ENCODE measurements at regions not wholly inside any gene's neighbourhood (a gene's known extent, or its start where the extent isn't known, plus 50 kb on each side); places are given as distances from the start of the nearest gene placed in this dataset.

- no peak for DNase-seq (ENCODE audit: low read depth in 2 of 2)
Measured at GRCh38 chr13:105365021-105365550, 1170.4 kb downstream of the EFNB2 start.

- DNase-seq (ENCODE audit: low read depth in 2 of 2): no peak
Measured at GRCh38 chr13:105364191-105364590, 1171.3 kb downstream of the EFNB2 start.

GRCh38 chr13:105363261-105364190 lies 1171.9 kb downstream of the EFNB2 start:
- DNase-seq (ENCODE audit: low read depth in 2 of 2): no peak

GRCh38 chr13:105353654-105354053 lies 1181.8 kb downstream of the EFNB2 start:
- no peak for DNase-seq (ENCODE audit: low read depth in 2 of 2)

GRCh38 chr13:105349082-105349723 lies 1186.3 kb downstream of the EFNB2 start:
- DNase-seq (ENCODE audit: low read depth in 2 of 2): no peak

- no peak for DNase-seq (ENCODE audit: low read depth in 2 of 2)
Measured at GRCh38 chr13:105346141-105346775, 1189.2 kb downstream of the EFNB2 start.

- no peak for DNase-seq (ENCODE audit: low read depth in 2 of 2)
Measured at GRCh38 chr13:105345730-105346129, 1189.7 kb downstream of the EFNB2 start.

- DNase-seq (ENCODE audit: low read depth in 2 of 2): no peak
Measured at GRCh38 chr13:105345131-105345530, 1190.3 kb downstream of the EFNB2 start.

- no peak for DNase-seq (ENCODE audit: low read depth in 2 of 2)
Measured at GRCh38 chr13:105343134-105343806, 1192.2 kb downstream of the EFNB2 start.

- no peak for DNase-seq (ENCODE audit: low read depth in 2 of 2)
Measured at GRCh38 chr13:105342281-105342820, 1193.1 kb downstream of the EFNB2 start.

GRCh38 chr13:105341758-105342157 lies 1193.7 kb downstream of the EFNB2 start:
- no peak for DNase-seq (ENCODE audit: low read depth in 2 of 2)

GRCh38 chr13:105341256-105341655 lies 1194.2 kb downstream of the EFNB2 start:
- no peak for DNase-seq (ENCODE audit: low read depth in 2 of 2)

GRCh38 chr13:105340061-105340606 lies 1195.3 kb downstream of the EFNB2 start:
- DNase-seq (ENCODE audit: low read depth in 2 of 2): no peak

GRCh38 chr13:105338773-105339172 lies 1196.7 kb downstream of the EFNB2 start:
- DNase-seq (ENCODE audit: low read depth in 2 of 2): no peak

- DNase-seq (ENCODE audit: low read depth in 2 of 2): no peak
Measured at GRCh38 chr13:105338006-105338405, 1197.5 kb downstream of the EFNB2 start.

- no peak for DNase-seq (ENCODE audit: low read depth in 2 of 2)
Measured at GRCh38 chr13:105336706-105337576, 1198.5 kb downstream of the EFNB2 start.

GRCh38 chr13:105334211-105334610 lies 1201.3 kb downstream of the EFNB2 start:
- DNase-seq (ENCODE audit: low read depth in 2 of 2): no peak

GRCh38 chr13:105333416-105333815 lies 1202.0 kb downstream of the EFNB2 start:
- no peak for DNase-seq (ENCODE audit: low read depth in 2 of 2)

- DNase-seq (ENCODE audit: low read depth in 2 of 2): no peak
Measured at GRCh38 chr13:105329359-105329758, 1206.1 kb downstream of the EFNB2 start.

- no peak for DNase-seq (ENCODE audit: low read depth in 2 of 2)
Measured at GRCh38 chr13:105328212-105328611, 1207.2 kb downstream of the EFNB2 start.
